Activated CD4-positive, alpha-beta T cell treated with anti-CD3 and anti-CD28 coated beads, Interleukin-2, amount 10 ng/mL, durations not matched to agents 24 days and 14 days (primary cell): ENCODE measurements at regions not wholly inside any gene's neighbourhood (a gene's known extent, or its start where the extent isn't known, plus 50 kb on each side); places are given as distances from the start of the nearest gene placed in this dataset.
"Not testable (repeated sequence)": the region's sequence is repeated elsewhere in the genome, so short reads cannot be mapped to it uniquely, and the experiment has no call there.

Experiments used
- DNase-seq: peaks from one replicate; pipeline ENCODE4 v3.0.0; 2022
- H3K27ac Mint-ChIP-seq: one replicate; pipeline ENCODE4 v1.8.0; 2022; ENCODE audit warnings: mild to moderate bottlenecking, mixed read lengths
- H3K27me3 Mint-ChIP-seq: one replicate; pipeline ENCODE4 v1.8.0; 2022; ENCODE audit warnings: mixed read lengths
- H3K36me3 Mint-ChIP-seq: one replicate; pipeline ENCODE4 v1.8.0; 2022; ENCODE audit warnings: low read depth, mild to moderate bottlenecking, mixed read lengths
- H3K4me1 Mint-ChIP-seq: one replicate; pipeline ENCODE4 v1.8.0; 2021; ENCODE audit warnings: mixed read lengths
- H3K4me3 Mint-ChIP-seq: one replicate; pipeline ENCODE4 v1.8.0; 2022; ENCODE audit warnings: mild to moderate bottlenecking, moderate library complexity, mixed read lengths
- H3K9me3 Mint-ChIP-seq: one replicate; pipeline ENCODE4 v1.8.0; 2021; ENCODE audit warnings: mixed read lengths
- intact Hi-C: fragments of 100-400 bp; cut with micrococcal nuclease; formaldehyde crosslinking; loops from one replicate; pipeline ENCODE4 v1.15.1; 2023

GRCh38 chr13:62838929-62839328, 1423.3 kb upstream of the PCDH20 start:
- Mint-ChIP-seq H3K27ac (no peak overlapping the region), H3K9me3 (no peaks in the 10 kb centered on the region), H3K36me3 (no peaks in the 10 kb centered on the region), H3K4me3 (no peak overlapping the region), H3K27me3 (no peaks in the 10 kb centered on the region), H3K4me1 (no peaks in the 10 kb centered on the region)
- intact Hi-C loops: no loop called here
- no peak for DNase-seq

GRCh38 chr13:62837895-62838294, 1422.2 kb upstream of the PCDH20 start:
- intact Hi-C loops: no loop called here
- Mint-ChIP-seq H3K27ac (no peak overlapping the region), H3K9me3 (no peaks in the 10 kb centered on the region), H3K27me3 (no peaks in the 10 kb centered on the region), H3K4me3 (no peak overlapping the region), H3K36me3 (no peaks in the 10 kb centered on the region), H3K4me1 (no peaks in the 10 kb centered on the region)
- DNase-seq: no peak

- H3K27ac Mint-ChIP-seq: no peak overlapping the region
- H3K4me1 Mint-ChIP-seq: no peaks in the 10 kb centered on the region
- no peaks in the 10 kb centered on the region for H3K27me3 Mint-ChIP-seq
- intact Hi-C loops: no loop called here
- no peaks in the 10 kb centered on the region for H3K36me3 Mint-ChIP-seq
- no peaks in the 10 kb centered on the region for H3K9me3 Mint-ChIP-seq
- no peak overlapping the region for H3K4me3 Mint-ChIP-seq
- DNase-seq: no peak
Measured at GRCh38 chr13:62829486-62829885, 1413.8 kb upstream of the PCDH20 start.

- Mint-ChIP-seq H3K27me3 (no peaks in the 10 kb centered on the region), H3K4me1 (no peaks in the 10 kb centered on the region), H3K27ac (no peak overlapping the region), H3K36me3 (no peaks in the 10 kb centered on the region), H3K4me3 (no peak overlapping the region), H3K9me3 (peaks cover 3% of the 10 kb centered on the region)
- DNase-seq: no peak
- intact Hi-C loops: no loop called here
Measured at GRCh38 chr13:62799931-62800436, 1384.3 kb upstream of the PCDH20 start.

GRCh38 chr13:62799038-62799535, 1383.4 kb upstream of the PCDH20 start:
- DNase-seq: no peak
- no peak overlapping the region for H3K4me3 Mint-ChIP-seq
- peaks cover 3% of the 10 kb centered on the region for H3K9me3 Mint-ChIP-seq
- intact Hi-C loops: no loop called here
- no peaks in the 10 kb centered on the region for H3K36me3 Mint-ChIP-seq
- H3K4me1 Mint-ChIP-seq: no peaks in the 10 kb centered on the region
- no peak overlapping the region for H3K27ac Mint-ChIP-seq
- H3K27me3 Mint-ChIP-seq: no peaks in the 10 kb centered on the region

GRCh38 chr13:62793850-62794249, 1378.2 kb upstream of the PCDH20 start:
- intact Hi-C loops: no loop called here
- no peak for DNase-seq
- H3K9me3 Mint-ChIP-seq: peaks cover 4% of the 10 kb centered on the region
- no peaks in the 10 kb centered on the region for H3K36me3 Mint-ChIP-seq
- H3K4me1 Mint-ChIP-seq: no peaks in the 10 kb centered on the region
- H3K27ac Mint-ChIP-seq: no peak overlapping the region
- H3K27me3 Mint-ChIP-seq: no peaks in the 10 kb centered on the region
- H3K4me3 Mint-ChIP-seq: no peak overlapping the region

GRCh38 chr13:62781866-62782265, 1366.2 kb upstream of the PCDH20 start:
- Mint-ChIP-seq H3K9me3 (no peaks in the 10 kb centered on the region), H3K4me1 (no peaks in the 10 kb centered on the region), H3K27ac (no peak overlapping the region), H3K27me3 (no peaks in the 10 kb centered on the region), H3K36me3 (no peaks in the 10 kb centered on the region), H3K4me3 (no peak overlapping the region)
- intact Hi-C loops: no loop called here
- no peak for DNase-seq

GRCh38 chr13:62779161-62779560, 1363.5 kb upstream of the PCDH20 start:
- no peak overlapping the region for H3K27ac Mint-ChIP-seq
- DNase-seq: no peak
- H3K4me3 Mint-ChIP-seq: no peak overlapping the region
- H3K36me3 Mint-ChIP-seq: no peaks in the 10 kb centered on the region
- H3K27me3 Mint-ChIP-seq: no peaks in the 10 kb centered on the region
- no peaks in the 10 kb centered on the region for H3K4me1 Mint-ChIP-seq
- H3K9me3 Mint-ChIP-seq: no peaks in the 10 kb centered on the region
- intact Hi-C loops: no loop called here

GRCh38 chr13:62767473-62767872, 1351.8 kb upstream of the PCDH20 start:
- Mint-ChIP-seq H3K4me1 (no peaks in the 10 kb centered on the region), H3K9me3 (no peaks in the 10 kb centered on the region)

GRCh38 chr13:62760724-62761123, 1345.1 kb upstream of the PCDH20 start:
- H3K4me1 Mint-ChIP-seq: no peaks in the 10 kb centered on the region
- H3K9me3 Mint-ChIP-seq: no peaks in the 10 kb centered on the region
- intact Hi-C loops: no loop called here
- DNase-seq: no peak
- no peaks in the 10 kb centered on the region for H3K36me3 Mint-ChIP-seq
- H3K4me3 Mint-ChIP-seq: no peak overlapping the region
- H3K27ac Mint-ChIP-seq: no peak overlapping the region
- no peaks in the 10 kb centered on the region for H3K27me3 Mint-ChIP-seq

More at GRCh38 chr13:62767473-62767872, 1351.8 kb upstream of the PCDH20 start:
- Mint-ChIP-seq H3K36me3 (no peaks in the 10 kb centered on the region), H3K27ac (no peak overlapping the region), H3K27me3 (no peaks in the 10 kb centered on the region), H3K4me3 (no peak overlapping the region)
- no peak for DNase-seq
- intact Hi-C loops: no loop called here

GRCh38 chr13:62747629-62748028, 1332.0 kb upstream of the PCDH20 start:
- H3K9me3 Mint-ChIP-seq: no peaks in the 10 kb centered on the region
- no peaks in the 10 kb centered on the region for H3K4me1 Mint-ChIP-seq
- H3K27ac Mint-ChIP-seq: no peak overlapping the region
- intact Hi-C loops: no loop called here
- no peaks in the 10 kb centered on the region for H3K27me3 Mint-ChIP-seq
- H3K36me3 Mint-ChIP-seq: no peaks in the 10 kb centered on the region
- no peak overlapping the region for H3K4me3 Mint-ChIP-seq
- no peak for DNase-seq

GRCh38 chr13:62747152-62747551, 1331.5 kb upstream of the PCDH20 start:
- intact Hi-C loops: no loop called here
- no peak overlapping the region for H3K27ac Mint-ChIP-seq
- no peak for DNase-seq
- no peaks in the 10 kb centered on the region for H3K27me3 Mint-ChIP-seq
- H3K9me3 Mint-ChIP-seq: no peaks in the 10 kb centered on the region
- H3K36me3 Mint-ChIP-seq: no peaks in the 10 kb centered on the region
- no peaks in the 10 kb centered on the region for H3K4me1 Mint-ChIP-seq
- H3K4me3 Mint-ChIP-seq: no peak overlapping the region

- intact Hi-C loops, H3K4me3 Mint-ChIP-seq, DNase-seq: not testable (repeated sequence)
Measured at GRCh38 chr13:62729746-62730145, 1314.1 kb upstream of the PCDH20 start.

GRCh38 chr13:62721893-62722292, 1306.2 kb upstream of the PCDH20 start:
- Mint-ChIP-seq H3K27ac (no peak overlapping the region), H3K4me1 (no peaks in the 10 kb centered on the region), H3K9me3 (peaks cover 7% of the 10 kb centered on the region), H3K4me3 (no peak overlapping the region), H3K27me3 (no peaks in the 10 kb centered on the region), H3K36me3 (no peaks in the 10 kb centered on the region)
- intact Hi-C loops: no loop called here
- no peak for DNase-seq

More at GRCh38 chr13:62729746-62730145, 1314.1 kb upstream of the PCDH20 start:
- not testable (repeated sequence) for H3K4me1 Mint-ChIP-seq, H3K36me3 Mint-ChIP-seq, H3K27me3 Mint-ChIP-seq, H3K27ac Mint-ChIP-seq
- H3K9me3 Mint-ChIP-seq: peaks cover 14% of the 10 kb centered on the region

GRCh38 chr13:62711948-62712347, 1296.3 kb upstream of the PCDH20 start:
- H3K4me3 Mint-ChIP-seq, H3K27me3 Mint-ChIP-seq, H3K9me3 Mint-ChIP-seq, H3K4me1 Mint-ChIP-seq, H3K27ac Mint-ChIP-seq, H3K36me3 Mint-ChIP-seq, DNase-seq, intact Hi-C loops: not testable (repeated sequence)
